Upper lobe of left lung (tissue), 6 donors: ENCODE measurements at regions not wholly inside any gene's neighbourhood (a gene's known extent, or its start where the extent isn't known, plus 50 kb on each side); places are given as distances from the start of the nearest gene placed in this dataset.

Experiments
- ATAC-seq, 2 donors: fragments of 200-7000 bp; cut with Tn5 transposase; one replicate each; pipeline ENCODE4 v1.9.1; 2022; ENCODE audit warnings: mild to moderate bottlenecking in 2 of 2, moderate library complexity in 2 of 2; ENCODE audit not compliant: low FRiP score in 2 of 2
- DNase-seq, 2 donors: peaks; one replicate each; pipeline ENCODE4 v3.0.0-alpha.2; 2019 to 2020
- H3K27ac ChIP-seq, 4 donors: fragments of 200-600 bp; sonication (generic); one replicate each; pipeline ENCODE4 v1.5.1; 2016 to 2019
- H3K27me3 ChIP-seq, 4 donors: fragments of 200-600 bp; sonication (generic); one replicate each; pipeline ENCODE4 v1.5.1; 2017 to 2019
- H3K36me3 ChIP-seq, 4 donors: fragments of 200-600 bp; sonication (generic); one replicate each; pipeline ENCODE4 v1.5.1; 2016 to 2019
- H3K4me1 ChIP-seq, 4 donors: fragments of 200-600 bp; sonication (generic); one replicate each; pipeline ENCODE4 v1.5.1; 2018 to 2019
- H3K4me3 ChIP-seq, 4 donors: fragments of 200-600 bp; sonication (generic); one replicate each; pipeline ENCODE4 v1.5.1; 2017 to 2019; ENCODE audit warnings: mild to moderate bottlenecking in 2 of 4, moderate library complexity in 1 of 4
- H3K9me3 ChIP-seq, 4 donors: fragments of 200-600 bp; sonication (generic); one replicate each; pipeline ENCODE4 v1.5.1; 2018 to 2019
- EP300 ChIP-seq, 4 donors: sonication (generic); formaldehyde crosslinking; IDR thresholded peaks; one replicate each; pipeline ENCODE4 v1.5.1; 2017; ENCODE audit warnings: antibody characterized with exemption in 4 of 4, control low read depth in 2 of 4
- POLR2A ChIP-seq, 4 donors: fragments of 450-650 bp; IDR thresholded peaks; one replicate each; pipeline ENCODE4 v1.5.1; 2016 to 2017; ENCODE audit warnings: antibody characterized with exemption in 4 of 4, mild to moderate bottlenecking in 2 of 4
- POLR2AphosphoS5 ChIP-seq, 2 donors: sonication (generic); formaldehyde crosslinking; IDR thresholded peaks; one replicate each; pipeline ENCODE4 v1.5.1; 2017; ENCODE audit warnings: antibody characterized with exemption in 2 of 2
- WGBS, 2 donors: methylation state at CpG; one replicate each; pipeline ENCODE4 v1.1.5; 2017 to 2018; 5-methylcytosine and 5-hydroxymethylcytosine counted together
- TF ChIP-seq, protein P1 (sequence below), 6 experiments: fragments of 450-650 bp in 4 of 6; fragments of 200-600 bp in 2 of 6; sonication (generic) in 2 of 6; IDR thresholded peaks; one replicate each; pipeline ENCODE4 v1.5.1; 2016 to 2019; ENCODE audit warnings: antibody characterized with exemption in 6 of 6
- donor health status: DM: no; HTN: no; CAD: no; lungs with moderate emphysema.
- donor health status: DM: no; HTN: yes; CAD: no; lungs with severe emphysema.

DNA sequence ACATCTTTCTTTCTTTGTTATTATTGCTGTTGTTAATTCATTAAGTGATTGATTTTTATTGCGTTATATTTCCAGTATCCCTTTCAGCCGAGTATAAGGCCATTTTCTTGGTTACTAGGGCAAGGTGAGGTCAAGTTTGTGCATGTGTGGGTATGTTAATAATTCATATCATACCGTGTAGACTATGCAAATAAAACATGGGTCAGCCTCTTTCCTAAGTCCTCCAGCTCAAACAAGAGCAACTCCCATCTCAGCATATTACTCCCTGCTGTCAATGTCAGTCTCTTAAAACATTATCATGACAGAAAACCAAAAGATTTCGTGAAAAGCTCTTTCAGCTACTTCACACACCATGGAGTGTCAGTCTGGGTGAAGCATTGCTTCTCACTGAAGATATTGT lies 103.9 kb upstream of the ST8SIA2 start:
- no peaks in the 10 kb centered on the region for H3K4me1 ChIP-seq
- no peak for ATAC-seq
- 66 to 70% methylated on average over 4 of the region's 4 CpGs for WGBS, 2 donors
- H3K4me3 ChIP-seq = no peak overlapping the region
- H3K27me3 ChIP-seq = no peaks in the 10 kb centered on the region
- TF ChIP-seq EP300 (IDR thresholded peaks at IDR 0.05) = no peak
- TF ChIP-seq, protein P1, sequence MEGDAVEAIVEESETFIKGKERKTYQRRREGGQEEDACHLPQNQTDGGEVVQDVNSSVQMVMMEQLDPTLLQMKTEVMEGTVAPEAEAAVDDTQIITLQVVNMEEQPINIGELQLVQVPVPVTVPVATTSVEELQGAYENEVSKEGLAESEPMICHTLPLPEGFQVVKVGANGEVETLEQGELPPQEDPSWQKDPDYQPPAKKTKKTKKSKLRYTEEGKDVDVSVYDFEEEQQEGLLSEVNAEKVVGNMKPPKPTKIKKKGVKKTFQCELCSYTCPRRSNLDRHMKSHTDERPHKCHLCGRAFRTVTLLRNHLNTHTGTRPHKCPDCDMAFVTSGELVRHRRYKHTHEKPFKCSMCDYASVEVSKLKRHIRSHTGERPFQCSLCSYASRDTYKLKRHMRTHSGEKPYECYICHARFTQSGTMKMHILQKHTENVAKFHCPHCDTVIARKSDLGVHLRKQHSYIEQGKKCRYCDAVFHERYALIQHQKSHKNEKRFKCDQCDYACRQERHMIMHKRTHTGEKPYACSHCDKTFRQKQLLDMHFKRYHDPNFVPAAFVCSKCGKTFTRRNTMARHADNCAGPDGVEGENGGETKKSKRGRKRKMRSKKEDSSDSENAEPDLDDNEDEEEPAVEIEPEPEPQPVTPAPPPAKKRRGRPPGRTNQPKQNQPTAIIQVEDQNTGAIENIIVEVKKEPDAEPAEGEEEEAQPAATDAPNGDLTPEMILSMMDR (IDR thresholded peaks at IDR 0.05) = no peak
- no peak for TF ChIP-seq POLR2A (IDR thresholded peaks at IDR 0.05)
- no peak for TF ChIP-seq POLR2AphosphoS5 (IDR thresholded peaks at IDR 0.05)
- DNase-seq = no peak
- H3K9me3 ChIP-seq = no peaks in the 10 kb centered on the region
- no peak overlapping the region for H3K27ac ChIP-seq
- no peaks in the 10 kb centered on the region for H3K36me3 ChIP-seq

DNA sequence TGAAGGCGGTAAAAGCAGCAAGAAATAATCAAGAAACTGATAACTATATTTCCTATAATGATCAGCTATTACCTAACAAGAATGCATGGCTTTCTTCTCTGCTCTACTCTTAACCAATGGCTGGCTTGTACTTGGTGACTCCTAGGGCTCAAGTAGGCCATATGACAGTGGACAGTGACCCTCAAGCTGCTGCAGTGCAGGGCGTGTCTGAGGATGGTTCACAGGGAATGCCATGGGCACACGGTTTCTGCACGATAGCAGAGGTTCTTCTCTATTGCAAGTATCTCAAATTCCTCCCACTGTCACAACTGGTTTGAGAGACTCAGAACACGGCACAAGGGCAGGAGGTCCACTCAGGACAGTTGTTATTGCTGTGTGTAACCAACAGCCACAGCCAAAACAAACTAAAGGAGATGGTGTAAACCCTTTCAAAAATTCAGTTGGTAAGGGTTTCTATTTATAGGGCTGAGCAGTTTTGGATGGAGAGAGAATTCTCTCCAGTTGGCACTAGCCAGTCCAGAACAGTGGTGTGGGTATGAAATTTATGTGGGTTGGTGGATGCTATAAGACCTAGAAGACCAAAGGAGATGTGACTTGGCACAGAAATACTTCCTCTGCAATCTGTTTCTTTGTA lies 103.2 kb upstream of the ST8SIA2 start:
- WGBS, 2 donors = 65 to 75% methylated on average over 2 to 5 of the region's 5 CpGs
- Histone ChIP-seq H3K9me3 (no peaks in the 10 kb centered on the region), H3K27me3 (no peaks in the 10 kb centered on the region), H3K4me3 (no peak overlapping the region), H3K4me1 (no peaks in the 10 kb centered on the region), H3K27ac (no peak overlapping the region), H3K36me3 (no peaks in the 10 kb centered on the region)
- no peak for ATAC-seq
- TF ChIP-seq EP300 (IDR thresholded peaks at IDR 0.05) (no peak), POLR2AphosphoS5 (IDR thresholded peaks at IDR 0.05) (no peak), POLR2A (IDR thresholded peaks at IDR 0.05) (no peak)
- TF ChIP-seq, protein P1 (IDR thresholded peaks at IDR 0.05) = no peak
- DNase-seq = no peak

DNA sequence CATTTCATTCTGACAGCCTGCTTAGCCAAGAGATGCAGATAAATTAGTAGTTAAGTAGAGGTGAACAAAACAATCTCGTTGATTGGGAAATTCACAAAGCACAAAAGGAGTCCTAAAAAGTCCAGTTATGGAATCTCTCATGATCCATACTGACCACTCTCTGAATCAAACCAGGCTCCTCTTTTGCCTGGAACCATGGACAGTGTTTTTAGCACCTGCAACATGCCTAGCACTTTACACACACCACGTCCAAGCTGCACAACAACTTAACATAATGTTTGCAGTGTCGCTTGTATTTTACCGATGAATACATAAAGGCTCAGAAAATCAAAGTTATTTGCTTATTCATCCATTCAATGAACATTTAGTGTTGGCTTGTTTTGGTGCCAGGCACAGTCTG lies 101.8 kb upstream of the ST8SIA2 start:
- Histone ChIP-seq H3K4me3 (no peak overlapping the region), H3K9me3 (no peaks in the 10 kb centered on the region), H3K27me3 (no peaks in the 10 kb centered on the region), H3K27ac (no peak overlapping the region), H3K36me3 (no peaks in the 10 kb centered on the region), H3K4me1 (no peaks in the 10 kb centered on the region)
- DNase-seq (no peak), ATAC-seq (no peak)
- no peak for TF ChIP-seq EP300 (IDR thresholded peaks at IDR 0.05)
- TF ChIP-seq, protein P1 (IDR thresholded peaks at IDR 0.05) = no peak
- TF ChIP-seq POLR2A (IDR thresholded peaks at IDR 0.05) = no peak
- no peak for TF ChIP-seq POLR2AphosphoS5 (IDR thresholded peaks at IDR 0.05)
- WGBS, 2 donors = 85% methylated on average over 4 of the region's 4 CpGs

DNA sequence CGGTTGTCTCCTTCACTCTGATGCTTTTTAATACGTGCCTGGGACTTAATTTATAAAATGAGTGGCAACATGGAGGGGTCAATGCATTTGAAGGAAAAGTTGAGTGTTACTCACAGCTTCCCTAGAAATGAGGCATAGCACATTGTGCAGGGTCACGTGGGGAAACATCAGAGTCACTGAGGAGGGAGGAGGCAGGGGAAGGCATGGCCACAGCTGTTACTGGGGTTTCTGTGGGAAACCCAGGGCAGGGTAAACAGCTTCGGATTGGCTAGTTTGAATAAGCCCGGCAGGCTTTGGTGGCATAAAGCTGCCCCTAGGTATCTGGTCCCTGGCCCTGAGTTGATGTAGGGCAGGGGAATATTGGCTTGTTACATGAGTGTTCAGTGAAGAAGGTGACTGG lies 98.9 kb upstream of the ST8SIA2 start:
- no peaks in the 10 kb centered on the region for H3K36me3 ChIP-seq
- TF ChIP-seq EP300 (IDR thresholded peaks at IDR 0.05) (no peak), POLR2AphosphoS5 (IDR thresholded peaks at IDR 0.05) (no peak), POLR2A (IDR thresholded peaks at IDR 0.05) (no peak)
- TF ChIP-seq, protein P1 (IDR thresholded peaks at IDR 0.05) = no peak
- H3K4me1 ChIP-seq = no peaks in the 10 kb centered on the region
- no peaks in the 10 kb centered on the region for H3K9me3 ChIP-seq
- ATAC-seq (no peak), DNase-seq (no peak)
- H3K27ac ChIP-seq = no peak overlapping the region
- no peaks in the 10 kb centered on the region for H3K27me3 ChIP-seq
- 50% methylated on average over 5 of the region's 5 CpGs for WGBS, 2 donors
- H3K4me3 ChIP-seq = no peak overlapping the region
